ENCODE measurements at regions not wholly inside any gene's neighbourhood (a gene's known extent, or its start where the extent isn't known, plus 50 kb on each side); places are given as distances from the start of the nearest gene placed in this dataset.

GRCh38 chr6:54474898-54475297 lies 166.7 kb downstream of the TINAG start:
- H3K4me2 ChIP-seq (ENCODE audit: insufficient read depth, low read length), result no peak overlapping the region
- no peak overlapping the region for H3K27ac ChIP-seq (ENCODE audit: low read length)
- H3K9me3 ChIP-seq (ENCODE audit: insufficient read depth, low read length, severe bottlenecking), result no peaks in the 10 kb centered on the region
- no peak for TF ChIP-seq CTCF (IDR thresholded peaks at IDR 0.05; ENCODE audit: borderline replicate concordance, extremely low read depth, low read length, poor library complexity, severe bottlenecking)
- TF ChIP-seq EZH2 (IDR thresholded peaks at IDR 0.05; ENCODE audit: borderline replicate concordance, low read depth, low read length, severe bottlenecking), result no peak
- no peaks in the 10 kb centered on the region for H3K27me3 ChIP-seq (ENCODE audit: insufficient read depth, low read length, poor library complexity)
- no peak overlapping the region for H2AFZ ChIP-seq (ENCODE audit: low read depth, low read length)
- H4K20me1 ChIP-seq (ENCODE audit: insufficient read depth, low read length), result no peaks in the 10 kb centered on the region
- no peak overlapping the region for H3K9ac ChIP-seq (ENCODE audit: low read depth, low read length)
- H3K4me1 ChIP-seq (ENCODE audit: insufficient read depth, low read length), result no peaks in the 10 kb centered on the region
- no peak for DNase-seq
- no peaks in the 10 kb centered on the region for H3K36me3 ChIP-seq (ENCODE audit: insufficient read depth, low read length)
- no peaks in the 10 kb centered on the region for H3K79me2 ChIP-seq (ENCODE audit: insufficient read depth, low read length)
- no peak overlapping the region for H3K4me3 ChIP-seq (ENCODE audit: low read depth in 1 of 2, low read length in 2 of 2)
- no peak for ATAC-seq (ENCODE audit: insufficient read depth, low read depth)

GRCh38 chr6:54481091-54481490 lies 172.8 kb downstream of the TINAG start:
- H3K4me1 ChIP-seq (ENCODE audit: insufficient read depth, low read length), result no peaks in the 10 kb centered on the region
- no peak for DNase-seq

GRCh38 chr6:54491431-54491830 lies 183.2 kb downstream of the TINAG start:
- no peak for ATAC-seq (ENCODE audit: insufficient read depth, low read depth)
- H3K79me2 ChIP-seq (ENCODE audit: insufficient read depth, low read length), result no peaks in the 10 kb centered on the region
- H3K4me2 ChIP-seq (ENCODE audit: insufficient read depth, low read length), result no peak overlapping the region
- no peak overlapping the region for H3K9ac ChIP-seq (ENCODE audit: low read depth, low read length)
- H4K20me1 ChIP-seq (ENCODE audit: insufficient read depth, low read length), result no peaks in the 10 kb centered on the region
- no peaks in the 10 kb centered on the region for H3K27me3 ChIP-seq (ENCODE audit: insufficient read depth, low read length, poor library complexity)
- no peaks in the 10 kb centered on the region for H3K4me1 ChIP-seq (ENCODE audit: insufficient read depth, low read length)
- H3K4me3 ChIP-seq (ENCODE audit: low read depth in 1 of 2, low read length in 2 of 2), result no peak overlapping the region
- no peak overlapping the region for H2AFZ ChIP-seq (ENCODE audit: low read depth, low read length)
- no peak for TF ChIP-seq CTCF (IDR thresholded peaks at IDR 0.05; ENCODE audit: borderline replicate concordance, extremely low read depth, low read length, poor library complexity, severe bottlenecking)
- no peaks in the 10 kb centered on the region for H3K9me3 ChIP-seq (ENCODE audit: insufficient read depth, low read length, severe bottlenecking)
- DNase-seq, result no peak
- no peak overlapping the region for H3K27ac ChIP-seq (ENCODE audit: low read length)
- H3K36me3 ChIP-seq (ENCODE audit: insufficient read depth, low read length), result no peaks in the 10 kb centered on the region

More at GRCh38 chr6:54481091-54481490, 172.8 kb downstream of the TINAG start:
- Histone ChIP-seq H3K36me3 (ENCODE audit: insufficient read depth, low read length) (no peaks in the 10 kb centered on the region), H3K4me2 (ENCODE audit: insufficient read depth, low read length) (no peak overlapping the region), H2AFZ (ENCODE audit: low read depth, low read length) (no peak overlapping the region), H4K20me1 (ENCODE audit: insufficient read depth, low read length) (no peaks in the 10 kb centered on the region), H3K27me3 (ENCODE audit: insufficient read depth, low read length, poor library complexity) (no peaks in the 10 kb centered on the region), H3K4me3 (ENCODE audit: low read depth in 1 of 2, low read length in 2 of 2) (no peak overlapping the region), H3K79me2 (ENCODE audit: insufficient read depth, low read length) (no peaks in the 10 kb centered on the region), H3K9me3 (ENCODE audit: insufficient read depth, low read length, severe bottlenecking) (no peaks in the 10 kb centered on the region), H3K9ac (ENCODE audit: low read depth, low read length) (no peak overlapping the region), H3K27ac (ENCODE audit: low read length) (no peak overlapping the region)
- no peak for TF ChIP-seq CTCF (IDR thresholded peaks at IDR 0.05; ENCODE audit: borderline replicate concordance, extremely low read depth, low read length, poor library complexity, severe bottlenecking)
- TF ChIP-seq EZH2 (IDR thresholded peaks at IDR 0.05; ENCODE audit: borderline replicate concordance, low read depth, low read length, severe bottlenecking), result no peak
- ATAC-seq (ENCODE audit: insufficient read depth, low read depth), result no peak

- Histone ChIP-seq H3K79me2 (ENCODE audit: insufficient read depth, low read length) (no peaks in the 10 kb centered on the region), H4K20me1 (ENCODE audit: insufficient read depth, low read length) (no peaks in the 10 kb centered on the region), H3K4me1 (ENCODE audit: insufficient read depth, low read length) (no peaks in the 10 kb centered on the region), H3K9me3 (ENCODE audit: insufficient read depth, low read length, severe bottlenecking) (no peaks in the 10 kb centered on the region), H3K36me3 (ENCODE audit: insufficient read depth, low read length) (no peaks in the 10 kb centered on the region), H3K27me3 (ENCODE audit: insufficient read depth, low read length, poor library complexity) (no peaks in the 10 kb centered on the region), H3K4me3 (ENCODE audit: low read depth in 1 of 2, low read length in 2 of 2) (no peak overlapping the region), H2AFZ (ENCODE audit: low read depth, low read length) (no peak overlapping the region), H3K27ac (ENCODE audit: low read length) (no peak overlapping the region), H3K4me2 (ENCODE audit: insufficient read depth, low read length) (no peak overlapping the region), H3K9ac (ENCODE audit: low read depth, low read length) (no peak overlapping the region)
- DNase-seq, result no peak
- ATAC-seq (ENCODE audit: insufficient read depth, low read depth), result no peak
- TF ChIP-seq EZH2 (IDR thresholded peaks at IDR 0.05; ENCODE audit: borderline replicate concordance, low read depth, low read length, severe bottlenecking), result no peak
- no peak for TF ChIP-seq CTCF (IDR thresholded peaks at IDR 0.05; ENCODE audit: borderline replicate concordance, extremely low read depth, low read length, poor library complexity, severe bottlenecking)
These were observed 184.9 kb downstream of the TINAG start for GRCh38 chr6:54493138-54493537.
